IMR-90 (cell line): ENCODE measurements at regions not wholly inside any gene's neighbourhood (a gene's known extent, or its start where the extent isn't known, plus 50 kb on each side); places are given as distances from the start of the nearest gene placed in this dataset.
A peak's percentile ranks its signal among the peaks of the same experiment; 100 is the strongest.

ENCODE experiments used
- ATAC-seq: fragments of 200-7000 bp; cut with Tn5 transposase; 2 replicates; pipeline ENCODE4 v1.9.1; 2020; ENCODE audit warnings: low read depth, mild to moderate bottlenecking, moderate library complexity
- BruUV-seq: library from RNA; stranded (reverse); fragments of 400-500 nt; replicated peaks from 2 replicates; lab custom pipeline; 2021; lab: Mats Ljungman, UMichigan
- CTCF ChIA-PET: fragments of 300-600 bp; formaldehyde crosslinking; extraction: SDS; loops from one replicate; lab custom pipeline; 2021; ENCODE audit warnings: antibody characterized with exemption; lab: Yijun Ruan, JAX
- POLR2A ChIA-PET: fragments of 300-600 bp; sonication (Branson Sonifier 250); formaldehyde crosslinking; loops from one replicate; lab custom pipeline; 2022; ENCODE audit warnings: antibody characterized with exemption; ENCODE audit not compliant: unreplicated experiment; lab: Charles Lee
- DNase-seq: peaks from one replicate; pipeline ENCODE4 v3.0.0; 2013
- H2AFZ ChIP-seq: replicated peaks from 2 replicates; pipeline ENCODE3; 2013; ENCODE audit warnings: low read length, mild to moderate bottlenecking; ENCODE audit not compliant: poor library complexity
- H2AK5ac ChIP-seq: 2 replicates; pipeline ENCODE4 v1.6.1; 2013; ENCODE audit warnings: low read depth, low read length, inconsistent platforms
- H2AK9ac ChIP-seq: replicated peaks from 2 replicates; pipeline ENCODE3; 2013; ENCODE audit warnings: mild to moderate bottlenecking, low read depth, low read length, moderate library complexity; ENCODE audit not compliant: poor library complexity
- H2BK120ac ChIP-seq: 2 replicates; pipeline ENCODE4 v1.6.1; 2013; ENCODE audit warnings: low read depth, low read length, inconsistent platforms
- H2BK15ac ChIP-seq: 3 replicates; pipeline ENCODE4 v1.6.1; 2013; ENCODE audit warnings: low read depth, low read length, inconsistent platforms
- H2BK20ac ChIP-seq: 2 replicates; pipeline ENCODE4 v1.6.1; 2013; ENCODE audit warnings: low read depth, mild to moderate bottlenecking, inconsistent platforms, low read length, moderate library complexity
- H2BK5ac ChIP-seq: 2 replicates; pipeline ENCODE4 v1.6.1; 2013; ENCODE audit warnings: mild to moderate bottlenecking, low read depth, low read length, inconsistent platforms; ENCODE audit not compliant: poor library complexity, severe bottlenecking
- H3K14ac ChIP-seq: replicated peaks from 2 replicates; pipeline ENCODE4 v1.6.1; 2013; ENCODE audit warnings: low read depth, low read length, inconsistent platforms
- H3K18ac ChIP-seq: 2 replicates; pipeline ENCODE4 v1.6.1; 2013; ENCODE audit warnings: low read depth, low read length, control low read depth
- H3K23ac ChIP-seq: 2 replicates; pipeline ENCODE4 v1.6.1; 2013; ENCODE audit warnings: low read depth, low read length, inconsistent platforms
- H3K27ac ChIP-seq: 2 replicates; pipeline ENCODE4 v1.5.1; 2013; ENCODE audit warnings: mild to moderate bottlenecking, control low read depth, low read length; ENCODE audit not compliant: insufficient read depth
- H3K27me3 ChIP-seq: 2 replicates; pipeline ENCODE4 v1.6.1; 2013; ENCODE audit warnings: low read length; ENCODE audit not compliant: control insufficient read depth, insufficient read depth
- H3K36me3 ChIP-seq: 2 replicates; pipeline ENCODE4 v1.6.1; 2013; ENCODE audit warnings: low read length, mixed read lengths; ENCODE audit not compliant: control insufficient read depth, insufficient read depth
- H3K4ac ChIP-seq: 2 replicates; pipeline ENCODE4 v1.6.1; 2013; ENCODE audit warnings: low read depth, low read length, inconsistent platforms
- H3K4me1 ChIP-seq: 2 replicates; pipeline ENCODE4 v1.6.1; 2013; ENCODE audit warnings: low read length, mixed read lengths; ENCODE audit not compliant: control insufficient read depth, insufficient read depth
- H3K4me2 ChIP-seq: 2 replicates; pipeline ENCODE4 v1.6.1; 2013; ENCODE audit warnings: low read depth, mild to moderate bottlenecking, control low read depth, low read length, moderate library complexity
- H3K4me3 ChIP-seq: 2 replicates; pipeline ENCODE4 v1.5.1; 2013; ENCODE audit warnings: low read depth, mild to moderate bottlenecking, control low read depth, low read length, moderate library complexity; ENCODE audit not compliant: insufficient read depth
- H3K56ac ChIP-seq: 2 replicates; pipeline ENCODE4 v1.6.1; 2013; ENCODE audit warnings: low read length, inconsistent platforms; ENCODE audit not compliant: insufficient read depth; ENCODE audit errors: extremely low read depth
- H3K79me1 ChIP-seq, 2 experiments: 2 replicates each; pipeline ENCODE4 v1.6.1; 2013; ENCODE audit warnings: low read length in 2 of 2, inconsistent platforms in 1 of 2, low read depth in 1 of 2
- H3K9ac ChIP-seq: 2 replicates; pipeline ENCODE4 v1.6.1; 2013; ENCODE audit warnings: low read depth, low read length, control low read depth
- H3K9me1 ChIP-seq: 2 replicates; pipeline ENCODE4 v1.6.1; 2013; ENCODE audit warnings: low read length, inconsistent platforms; ENCODE audit not compliant: insufficient read depth
- H3K9me3 ChIP-seq: 2 replicates; pipeline ENCODE4 v1.6.1; 2013; ENCODE audit warnings: low read length; ENCODE audit not compliant: control insufficient read depth, insufficient read depth
- H4K20me1 ChIP-seq: 2 replicates; pipeline ENCODE4 v1.6.1; 2013; ENCODE audit warnings: low read length, inconsistent platforms; ENCODE audit not compliant: insufficient read depth
- H4K5ac ChIP-seq: 2 replicates; pipeline ENCODE4 v1.6.1; 2013; ENCODE audit warnings: mild to moderate bottlenecking, low read depth, low read length, control low read depth
- H4K8ac ChIP-seq, 2 experiments: 2 replicates each; pipeline ENCODE4 v1.6.1; 2013; ENCODE audit warnings: low read depth in 2 of 2, low read length in 2 of 2, control low read depth in 1 of 2, inconsistent platforms in 1 of 2
- H4K91ac ChIP-seq: 2 replicates; pipeline ENCODE4 v1.6.1; 2013; ENCODE audit warnings: low read depth, low read length, inconsistent platforms; ENCODE audit not compliant: insufficient read depth
- CEBPB ChIP-seq: IDR thresholded peaks from 2 replicates; pipeline ENCODE4 v1.6.1; 2012; ENCODE audit warnings: low read depth, low read length, improper control_type of control experiment
- CHD1 ChIP-seq: IDR thresholded peaks from 2 replicates; pipeline ENCODE4 v1.6.1; 2012; ENCODE audit warnings: low read depth, low read length, improper control_type of control experiment
- ELK1 ChIP-seq: fragments of 150-350 bp; IDR thresholded peaks from 2 replicates; pipeline ENCODE4 v1.6.1; 2016; ENCODE audit warnings: low read depth, mild to moderate bottlenecking, low read length, moderate library complexity, borderline replicate concordance
- FOS ChIP-seq: fragments of 150-350 bp; IDR thresholded peaks from 2 replicates; pipeline ENCODE4 v1.6.1; 2016; ENCODE audit warnings: low read depth, low read length
- MAFK ChIP-seq: IDR thresholded peaks from 2 replicates; pipeline ENCODE4 v1.6.1; 2012; ENCODE audit warnings: low read depth, low read length, improper control_type of control experiment
- NFE2L2 ChIP-seq: fragments of 150-350 bp; IDR thresholded peaks from 2 replicates; pipeline ENCODE4 v1.6.1; 2016; ENCODE audit warnings: low read depth, mild to moderate bottlenecking, low read length
- RFX5 ChIP-seq: IDR thresholded peaks from 2 replicates; pipeline ENCODE4 v1.8.0; 2012; ENCODE audit warnings: low read depth, mild to moderate bottlenecking, low read length, moderate library complexity
- WGBS, 2 experiments: methylation state at CpG; one replicate each; pipeline versions ENCODE4 v1.1.5 to v1.1.7; 2013; ENCODE audit warnings: missing lambda C conversion rate in 2 of 2; ENCODE audit not compliant: insufficient read length in 1 of 2; ENCODE audit errors: extremely low coverage in 2 of 2; 5-methylcytosine and 5-hydroxymethylcytosine counted together
- dilution Hi-C: fragments of 300-500 bp; cut with HindIII; formaldehyde crosslinking; loops from one replicate; pipeline ENCODE4 v1.14.3; 2018; ENCODE audit warnings: low sequenced_read_pairs; ENCODE audit not compliant: unreplicated experiment
- in situ Hi-C: fragments of 300-500 bp; cut with MboI; formaldehyde crosslinking; loops from 3 replicates; pipeline ENCODE4 v1.14.3; 2019; ENCODE audit warnings: low sequenced_read_pairs, inconsistent platforms, mixed read lengths
- intact Hi-C: fragments of 100-400 bp; cut with micrococcal nuclease; formaldehyde crosslinking; loops from 2 replicates; pipeline ENCODE4 v1.10.0; 2022
- TF ChIP-seq, protein P1 (sequence below): conservative IDR thresholded peaks from 2 replicates; pipeline ENCODE4 v1.5.1; 2012; ENCODE audit warnings: mild to moderate bottlenecking, low read depth, low read length, improper control_type of control experiment

- Histone ChIP-seq H2BK15ac (peak overlapping the region; percentile 61; the same call in 1 of the 3 replicates), H3K4ac (peak overlapping the region; percentile 73), H3K18ac (peak overlapping the region; percentile 97; the same call in 1 of the 2 replicates), H2BK120ac (peak overlapping the region; percentile 90), H3K4me2 (peak overlapping the region; percentile 2; the same call in 1 of the 2 replicates), H3K36me3 (no peaks in the 10 kb centered on the region), H3K9me1 (peaks cover 10% of the 10 kb centered on the region), H3K79me1 (no peaks in the 10 kb centered on the region), H2BK5ac (peak overlapping the region; percentile 94), H3K4me1 (peaks cover 40% of the 10 kb centered on the region), H3K9ac (no peak overlapping the region), H4K8ac (peak overlapping the region; percentile 67 to 92), H3K56ac (peak overlapping the region; percentile 21; the same call in 1 of the 2 replicates), H2AK9ac (peak overlapping the region; percentile 22), H3K4me3 (no peak overlapping the region), H4K5ac (peak overlapping the region; percentile 89; the same call in 1 of the 2 replicates), H2AK5ac (peak overlapping the region; percentile 78), H3K27ac (peak overlapping the region; percentile 58), H3K27me3 (no peaks in the 10 kb centered on the region; the same call in 1 of the 2 replicates), H2BK20ac (peak overlapping the region; percentile 93), H3K9me3 (no peaks in the 10 kb centered on the region), H2AFZ (peak overlapping the region; percentile 39), H3K23ac (peak overlapping the region; percentile 91), H3K14ac (peak overlapping the region; percentile 41), H4K91ac (peak overlapping the region; percentile 57; the same call in 1 of the 2 replicates), H4K20me1 (no peaks in the 10 kb centered on the region)
- DNase-seq (peak; percentile 85), ATAC-seq (peak; percentile 7)
- no TSS peak for BruUV-seq
- ChIA-PET CTCF (interaction anchor here (0.8 to 2.9 kb wide), 3 partner anchors 21 to 22 kb away, joined by 3 to 10 read pairs (median 5); no protein-coding TSS in a partner anchor), POLR2A (interaction anchor here (1.0 kb wide), 1 partner anchor 35 kb away, joined by 3 read pairs; no protein-coding TSS in a partner anchor)
- in situ Hi-C loops (loop anchor here (25.0 kb wide), 1 partner anchor 1111 kb away; no protein-coding TSS in a partner anchor), intact Hi-C loops (no loop called here), dilution Hi-C loops (no loop called here)
- no CpG with 5 or more reads among the region's 3 CpGs for WGBS, 2 experiments
- TF ChIP-seq CHD1: no peak
- TF ChIP-seq ELK1: no peak
- TF ChIP-seq CEBPB: peak; percentile 69
- peak; percentile 76; the same call in 1 of the 2 replicates for TF ChIP-seq FOS
- peak; percentile 22; the same call in 1 of the 2 replicates for TF ChIP-seq MAFK
- no peak for TF ChIP-seq RFX5
- TF ChIP-seq, protein P1, sequence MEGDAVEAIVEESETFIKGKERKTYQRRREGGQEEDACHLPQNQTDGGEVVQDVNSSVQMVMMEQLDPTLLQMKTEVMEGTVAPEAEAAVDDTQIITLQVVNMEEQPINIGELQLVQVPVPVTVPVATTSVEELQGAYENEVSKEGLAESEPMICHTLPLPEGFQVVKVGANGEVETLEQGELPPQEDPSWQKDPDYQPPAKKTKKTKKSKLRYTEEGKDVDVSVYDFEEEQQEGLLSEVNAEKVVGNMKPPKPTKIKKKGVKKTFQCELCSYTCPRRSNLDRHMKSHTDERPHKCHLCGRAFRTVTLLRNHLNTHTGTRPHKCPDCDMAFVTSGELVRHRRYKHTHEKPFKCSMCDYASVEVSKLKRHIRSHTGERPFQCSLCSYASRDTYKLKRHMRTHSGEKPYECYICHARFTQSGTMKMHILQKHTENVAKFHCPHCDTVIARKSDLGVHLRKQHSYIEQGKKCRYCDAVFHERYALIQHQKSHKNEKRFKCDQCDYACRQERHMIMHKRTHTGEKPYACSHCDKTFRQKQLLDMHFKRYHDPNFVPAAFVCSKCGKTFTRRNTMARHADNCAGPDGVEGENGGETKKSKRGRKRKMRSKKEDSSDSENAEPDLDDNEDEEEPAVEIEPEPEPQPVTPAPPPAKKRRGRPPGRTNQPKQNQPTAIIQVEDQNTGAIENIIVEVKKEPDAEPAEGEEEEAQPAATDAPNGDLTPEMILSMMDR: no peak
- peak; percentile 63; the same call in 1 of the 2 replicates for TF ChIP-seq NFE2L2
These were observed 837.6 kb downstream of the MAFB start for GRCh38 chr20:39851459-39851858.
